CD4-positive, alpha-beta memory T cell (primary cell): ENCODE measurements at regions not wholly inside any gene's neighbourhood (a gene's known extent, or its start where the extent isn't known, plus 50 kb on each side); places are given as distances from the start of the nearest gene placed in this dataset.

ENCODE experiments used
- CTCF ChIA-PET: fragments of 350-600 bp; sonication (Branson Sonifier 250); formaldehyde crosslinking; loops from one replicate; lab custom pipeline; 2021; ENCODE audit warnings: inconsistent platforms; ENCODE audit not compliant: partially characterized antibody; lab: Charles Lee
- POLR2A ChIA-PET: fragments of 350-600 bp; sonication (Branson Sonifier 250); formaldehyde crosslinking; loops from one replicate; lab custom pipeline; 2021; ENCODE audit not compliant: partially characterized antibody; lab: Charles Lee
- DNase-seq, 5 donors: peaks; one replicate each; pipeline versions ENCODE4 v3.0.0 to v3.0.0-alpha.2; 2020 to 2022; ENCODE audit warnings: mixed read lengths in 1 of 5
- H3K27ac ChIP-seq: one replicate; pipeline ENCODE4 v1.7.0; 2013; ENCODE audit warnings: low read depth, low read length
- H3K27me3 ChIP-seq: 2 replicates; pipeline ENCODE4 v1.7.0; 2013; ENCODE audit warnings: mild to moderate bottlenecking, low read length, moderate library complexity; ENCODE audit not compliant: insufficient read depth
- H3K36me3 ChIP-seq: 2 replicates; pipeline ENCODE4 v1.7.0; 2013; ENCODE audit warnings: mild to moderate bottlenecking, low read length, moderate library complexity; ENCODE audit not compliant: insufficient read depth
- H3K4me1 ChIP-seq: 2 replicates; pipeline ENCODE4 v1.7.0; 2013; ENCODE audit warnings: mild to moderate bottlenecking, low read length, moderate library complexity; ENCODE audit not compliant: insufficient read depth
- H3K4me3 ChIP-seq, 2 donors: one replicate each; pipeline ENCODE4 v1.7.0; 2013; ENCODE audit warnings: low read length in 2 of 2, mild to moderate bottlenecking in 1 of 2
- H3K9me3 ChIP-seq, 2 donors: one replicate each; pipeline ENCODE4 v1.7.0; 2013; ENCODE audit warnings: low read length in 2 of 2, control low read depth in 1 of 2; ENCODE audit not compliant: control insufficient read depth in 1 of 2
- H3K27ac Mint-ChIP-seq, 7 donors: one replicate each; pipeline ENCODE4 v1.8.0; 2020 to 2021; ENCODE audit warnings: mixed read lengths in 7 of 7, mild to moderate bottlenecking in 6 of 7, inconsistent platforms in 3 of 7, moderate library complexity in 3 of 7
- H3K27me3 Mint-ChIP-seq, 2 donors: one replicate each; pipeline ENCODE4 v1.8.0; 2020 to 2021; ENCODE audit warnings: mixed read lengths in 2 of 2
- H3K36me3 Mint-ChIP-seq, 2 donors: one replicate each; pipeline ENCODE4 v1.8.0; 2020 to 2021; ENCODE audit warnings: mixed read lengths in 2 of 2, inconsistent platforms in 1 of 2, mild to moderate bottlenecking in 1 of 2
- H3K4me1 Mint-ChIP-seq, 4 donors: one replicate each; pipeline ENCODE4 v1.8.0; 2020 to 2021; ENCODE audit warnings: mixed read lengths in 4 of 4, mild to moderate bottlenecking in 1 of 4
- H3K4me3 Mint-ChIP-seq, 8 donors: one replicate each; pipeline ENCODE4 v1.8.0; 2020 to 2021; ENCODE audit warnings: mixed read lengths in 8 of 8, mild to moderate bottlenecking in 7 of 8, moderate library complexity in 6 of 8, inconsistent platforms in 3 of 8
- H3K9me3 Mint-ChIP-seq, 8 donors: one replicate each; pipeline ENCODE4 v1.8.0; 2020 to 2021; ENCODE audit warnings: mixed read lengths in 8 of 8, mild to moderate bottlenecking in 5 of 8, inconsistent platforms in 3 of 8, moderate library complexity in 1 of 8
- intact Hi-C: fragments of 100-400 bp; cut with micrococcal nuclease; formaldehyde crosslinking; loops from one replicate; pipeline ENCODE4 v1.15.1; 2023

DNA sequence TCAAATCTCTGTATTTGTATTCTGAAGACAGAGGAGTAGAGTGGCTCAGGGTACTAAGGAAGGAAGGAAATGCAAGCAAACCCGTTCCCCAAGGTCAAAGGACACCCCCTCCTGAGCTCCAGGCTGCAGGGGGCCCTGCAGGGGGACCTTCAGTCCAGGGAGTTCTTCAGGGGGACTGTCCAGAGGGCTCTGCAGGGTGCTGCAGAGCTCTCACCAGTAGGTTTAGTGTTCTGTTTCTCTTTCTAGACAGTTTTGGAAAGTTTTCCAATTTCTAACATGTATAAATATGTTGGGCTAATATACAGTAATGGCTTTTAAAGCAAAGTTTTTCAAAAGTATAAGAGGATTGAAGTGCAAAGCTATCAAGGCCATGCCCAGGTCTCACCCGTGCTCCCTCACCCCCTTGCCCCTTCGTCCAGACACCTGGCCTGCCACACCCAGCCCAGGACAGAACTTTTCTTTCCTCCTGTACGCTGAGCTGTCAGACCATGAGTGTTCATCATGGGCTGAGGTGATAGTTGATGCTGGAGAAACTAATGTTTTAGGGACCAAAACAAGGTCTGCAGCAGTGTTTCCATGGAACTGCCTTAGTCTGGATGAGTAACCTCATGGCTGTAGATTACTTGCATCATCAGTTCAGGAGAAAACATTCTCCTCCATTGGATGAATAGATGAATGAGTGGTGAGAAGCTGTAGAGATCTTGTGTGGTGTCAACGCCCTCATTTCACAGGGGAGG is 134.2 kb downstream of the GLI2 start:
- Histone ChIP-seq H3K4me3 (no peak overlapping the region), H3K27me3 (no peaks in the 10 kb centered on the region), H3K36me3 (no peaks in the 10 kb centered on the region), H3K4me1 (no peaks in the 10 kb centered on the region), H3K27ac (no peak overlapping the region), H3K9me3 (no peaks in the 10 kb centered on the region)
- no peak overlapping the region for H3K4me3 Mint-ChIP-seq
- POLR2A ChIA-PET = no interaction called here
- no peaks in the 10 kb centered on the region for H3K9me3 Mint-ChIP-seq
- peaks cover 16 to 29% of the 10 kb centered on the region in 2 donors for H3K27me3 Mint-ChIP-seq
- intact Hi-C loops = no loop called here
- H3K27ac Mint-ChIP-seq = no peak overlapping the region
- no peaks in the 10 kb centered on the region for H3K36me3 Mint-ChIP-seq
- CTCF ChIA-PET = no interaction called here
- peaks cover 0 to 4% (median 0%) of the 10 kb centered on the region in 4 donors for H3K4me1 Mint-ChIP-seq
- no peak for DNase-seq

DNA sequence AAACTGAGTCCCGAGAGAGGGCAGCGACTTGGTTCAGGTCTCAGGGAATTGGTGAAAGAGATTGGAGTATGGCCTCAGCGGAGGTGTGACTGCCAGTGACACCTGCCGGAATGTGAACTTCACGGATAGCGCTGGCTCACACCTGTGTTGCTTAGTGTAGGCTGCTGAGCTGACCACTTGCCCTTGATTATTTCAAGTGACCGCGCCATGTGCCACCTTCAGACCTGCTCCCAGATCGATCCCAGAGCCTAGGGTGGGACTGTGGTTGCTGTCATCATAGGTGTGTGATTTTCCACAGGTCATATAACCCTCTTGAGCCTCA is 134.8 kb downstream of the GLI2 start:
- Mint-ChIP-seq H3K27me3 (peaks cover 17 to 29% of the 10 kb centered on the region in 2 donors), H3K4me3 (no peak overlapping the region), H3K27ac (no peak overlapping the region), H3K36me3 (no peaks in the 10 kb centered on the region), H3K9me3 (no peaks in the 10 kb centered on the region), H3K4me1 (peaks cover 0 to 4% (median 0%) of the 10 kb centered on the region in 4 donors)
- intact Hi-C loops = no loop called here
- no peak for DNase-seq
- Histone ChIP-seq H3K4me3 (no peak overlapping the region), H3K9me3 (no peaks in the 10 kb centered on the region), H3K36me3 (no peaks in the 10 kb centered on the region), H3K27me3 (no peaks in the 10 kb centered on the region), H3K4me1 (no peaks in the 10 kb centered on the region), H3K27ac (no peak overlapping the region)
- ChIA-PET POLR2A (no interaction called here), CTCF (no interaction called here)

DNA sequence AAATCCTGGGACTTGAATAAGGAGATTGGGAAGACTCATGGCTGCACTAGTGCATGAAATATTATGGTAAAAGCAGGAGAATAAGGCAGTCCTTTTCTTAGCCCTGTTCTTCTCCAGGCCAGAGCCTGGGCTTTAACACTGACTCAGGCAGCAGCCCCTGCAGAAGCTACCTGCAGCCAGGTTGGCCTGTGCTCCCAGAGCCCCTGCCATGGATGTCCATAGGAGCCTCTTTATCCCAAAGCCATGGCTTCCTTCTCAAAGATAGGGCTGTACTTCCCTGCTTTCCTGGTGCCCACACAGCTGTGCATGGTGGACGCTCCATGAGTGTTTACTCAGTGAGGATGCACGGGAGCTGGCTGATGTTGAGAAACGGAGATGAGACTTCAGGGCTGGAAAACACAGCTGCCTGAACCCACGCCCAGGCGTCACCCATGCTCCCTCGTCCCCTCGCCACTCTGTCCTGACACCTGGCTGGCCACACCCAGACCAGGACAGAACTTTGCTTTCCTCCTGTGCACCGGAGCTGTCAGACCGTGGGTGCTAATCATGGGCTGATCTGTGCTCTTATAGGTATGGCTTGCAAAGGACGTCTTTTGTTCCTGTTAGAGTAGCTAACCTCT is 135.5 kb downstream of the GLI2 start:
- intact Hi-C loops = no loop called here
- H3K36me3 Mint-ChIP-seq = no peaks in the 10 kb centered on the region
- Histone ChIP-seq H3K27me3 (no peaks in the 10 kb centered on the region), H3K4me1 (no peaks in the 10 kb centered on the region), H3K9me3 (no peaks in the 10 kb centered on the region), H3K27ac (no peak overlapping the region), H3K36me3 (no peaks in the 10 kb centered on the region), H3K4me3 (no peak overlapping the region)
- ChIA-PET POLR2A (no interaction called here), CTCF (no interaction called here)
- H3K9me3 Mint-ChIP-seq = no peaks in the 10 kb centered on the region
- no peak for DNase-seq
- H3K4me1 Mint-ChIP-seq = peaks cover 0 to 4% (median 0%) of the 10 kb centered on the region in 4 donors
- no peak overlapping the region for H3K4me3 Mint-ChIP-seq
- H3K27me3 Mint-ChIP-seq = peaks cover 18 to 27% of the 10 kb centered on the region in 2 donors
- no peak overlapping the region for H3K27ac Mint-ChIP-seq

DNA sequence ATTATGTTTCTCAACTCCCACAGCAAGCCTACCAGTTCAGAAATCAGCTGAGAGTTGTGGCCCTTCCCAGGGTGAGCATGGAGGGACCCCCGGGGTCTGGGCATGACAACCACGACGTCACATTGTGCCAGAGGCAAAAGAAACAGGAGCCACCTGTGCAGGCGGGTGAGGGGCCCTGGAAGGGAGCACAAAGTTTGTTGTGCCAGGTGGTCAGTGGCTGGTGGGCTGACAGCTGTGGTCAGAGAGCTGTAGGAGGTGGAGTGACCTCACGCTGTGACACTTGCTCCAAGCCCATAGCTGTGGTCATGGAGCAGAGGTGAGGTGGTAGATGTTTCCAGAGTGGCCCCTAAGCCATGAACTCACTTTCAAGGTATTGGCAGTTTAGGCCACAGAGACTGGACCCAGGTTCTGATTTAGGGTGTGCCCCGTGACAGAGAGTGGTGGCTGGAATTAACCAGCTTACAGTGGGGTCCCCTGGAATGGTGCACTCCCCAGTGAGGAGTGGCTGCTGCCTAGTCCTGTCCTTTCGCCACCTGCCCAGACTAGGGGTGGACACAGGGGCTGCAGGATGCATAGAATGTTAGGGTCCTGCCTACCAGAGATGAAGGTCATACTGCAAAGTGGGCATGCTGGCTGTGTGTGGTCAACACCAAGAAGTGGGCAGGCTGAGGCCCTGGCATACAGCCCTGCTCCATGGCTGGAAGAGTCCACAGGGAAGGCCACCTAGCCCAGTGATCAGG is 136.4 kb downstream of the GLI2 start:
- Mint-ChIP-seq H3K4me1 (peaks cover 0 to 4% (median 0%) of the 10 kb centered on the region in 4 donors), H3K27ac (no peak overlapping the region), H3K4me3 (no peak overlapping the region), H3K9me3 (no peaks in the 10 kb centered on the region), H3K36me3 (no peaks in the 10 kb centered on the region), H3K27me3 (peaks cover 12 to 24% of the 10 kb centered on the region in 2 donors)
- H3K4me1 ChIP-seq = no peaks in the 10 kb centered on the region
- no peak overlapping the region for H3K4me3 ChIP-seq
- H3K27me3 ChIP-seq = no peaks in the 10 kb centered on the region
- intact Hi-C loops = no loop called here
- H3K36me3 ChIP-seq = no peaks in the 10 kb centered on the region
- ChIA-PET CTCF (no interaction called here), POLR2A (no interaction called here)
- H3K9me3 ChIP-seq = no peaks in the 10 kb centered on the region
- no peak for DNase-seq
- no peak overlapping the region for H3K27ac ChIP-seq

DNA sequence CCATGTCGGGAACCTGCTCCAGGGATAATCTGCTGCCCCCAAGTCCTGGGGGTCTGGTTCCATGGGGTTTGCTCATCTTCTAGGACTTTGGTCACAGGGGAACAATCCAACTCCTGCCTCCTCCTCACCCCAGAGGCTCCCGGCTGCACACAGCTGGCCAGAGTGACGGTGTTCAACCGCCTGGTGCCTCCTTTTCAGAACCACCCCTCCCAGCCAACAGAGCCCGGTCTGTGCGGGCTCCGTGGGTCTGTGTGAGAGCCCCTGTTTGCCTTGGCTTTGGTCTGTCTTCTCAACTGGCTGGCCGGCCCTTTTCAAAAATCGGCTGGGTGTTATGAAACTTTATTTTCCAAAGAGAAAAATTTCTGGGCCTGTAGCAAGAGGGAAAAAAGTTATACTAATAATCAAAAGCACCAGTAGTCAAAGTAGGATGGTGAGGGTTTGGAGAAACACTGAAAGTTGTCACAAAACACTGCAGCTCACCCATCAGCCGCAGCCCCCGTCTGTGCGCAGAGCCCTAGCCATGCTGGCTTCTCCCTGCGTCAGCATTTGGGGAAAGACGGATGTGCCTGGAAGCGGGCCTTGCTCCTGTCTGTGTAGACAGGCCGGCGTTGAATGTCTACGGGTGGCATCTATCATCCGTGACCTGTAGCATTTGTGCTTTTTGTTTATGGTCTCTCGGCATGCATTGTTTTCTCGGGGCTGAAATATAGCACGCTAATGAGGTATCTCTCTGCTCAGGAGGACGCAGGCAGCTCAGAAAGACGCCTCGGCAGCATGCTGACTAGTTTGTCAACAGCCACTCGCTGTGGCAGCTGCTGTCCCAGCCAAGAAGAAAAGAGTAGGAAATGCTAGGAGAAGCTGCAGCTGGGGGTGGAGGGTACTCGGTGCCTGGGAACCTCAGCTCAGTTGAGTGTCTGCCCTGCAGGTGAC is 138.6 kb downstream of the GLI2 start:
- no peaks in the 10 kb centered on the region for H3K4me1 ChIP-seq
- no peak overlapping the region for H3K4me3 Mint-ChIP-seq
- peaks cover 11 to 17% of the 10 kb centered on the region in 2 donors for H3K27me3 Mint-ChIP-seq
- POLR2A ChIA-PET = no interaction called here
- intact Hi-C loops = no loop called here
- H3K4me1 Mint-ChIP-seq = no peaks in the 10 kb centered on the region
- no peak overlapping the region for H3K4me3 ChIP-seq
- no peak for DNase-seq
- no peaks in the 10 kb centered on the region for H3K9me3 ChIP-seq
- H3K9me3 Mint-ChIP-seq = no peaks in the 10 kb centered on the region
- no peak overlapping the region for H3K27ac ChIP-seq
- no peaks in the 10 kb centered on the region for H3K36me3 Mint-ChIP-seq
- H3K27me3 ChIP-seq = no peaks in the 10 kb centered on the region
- no peak overlapping the region for H3K27ac Mint-ChIP-seq
- CTCF ChIA-PET = no interaction called here
- H3K36me3 ChIP-seq = no peaks in the 10 kb centered on the region

DNA sequence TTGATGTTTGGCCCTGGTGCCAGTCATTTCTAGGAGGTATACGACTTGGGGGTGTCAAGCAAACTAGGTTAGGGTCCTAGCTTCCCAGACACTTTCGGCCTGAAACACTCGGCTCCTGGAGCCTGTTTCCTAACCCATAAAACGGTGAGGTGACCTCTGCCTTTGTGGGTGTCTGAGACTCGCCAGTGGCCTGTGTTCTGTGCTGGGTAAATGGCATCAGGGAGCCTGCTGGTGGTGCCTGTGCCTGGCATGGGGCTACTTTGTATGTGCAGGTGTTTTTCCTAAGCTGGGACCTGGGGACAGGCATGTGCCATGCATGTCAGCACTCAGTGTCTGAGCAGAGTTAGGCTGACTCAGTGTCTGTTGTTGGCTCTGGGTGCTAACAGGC is 139.2 kb downstream of the GLI2 start:
- no peak overlapping the region for H3K27ac ChIP-seq
- Mint-ChIP-seq H3K27ac (no peak overlapping the region), H3K4me3 (no peak overlapping the region), H3K27me3 (peaks cover 8 to 13% of the 10 kb centered on the region in 2 donors), H3K4me1 (no peaks in the 10 kb centered on the region), H3K36me3 (no peaks in the 10 kb centered on the region), H3K9me3 (no peaks in the 10 kb centered on the region)
- no peaks in the 10 kb centered on the region for H3K27me3 ChIP-seq
- intact Hi-C loops = no loop called here
- H3K9me3 ChIP-seq = no peaks in the 10 kb centered on the region
- H3K36me3 ChIP-seq = no peaks in the 10 kb centered on the region
- DNase-seq = no peak
- CTCF ChIA-PET = no interaction called here
- H3K4me3 ChIP-seq = no peak overlapping the region
- no peaks in the 10 kb centered on the region for H3K4me1 ChIP-seq
- POLR2A ChIA-PET = no interaction called here

DNA sequence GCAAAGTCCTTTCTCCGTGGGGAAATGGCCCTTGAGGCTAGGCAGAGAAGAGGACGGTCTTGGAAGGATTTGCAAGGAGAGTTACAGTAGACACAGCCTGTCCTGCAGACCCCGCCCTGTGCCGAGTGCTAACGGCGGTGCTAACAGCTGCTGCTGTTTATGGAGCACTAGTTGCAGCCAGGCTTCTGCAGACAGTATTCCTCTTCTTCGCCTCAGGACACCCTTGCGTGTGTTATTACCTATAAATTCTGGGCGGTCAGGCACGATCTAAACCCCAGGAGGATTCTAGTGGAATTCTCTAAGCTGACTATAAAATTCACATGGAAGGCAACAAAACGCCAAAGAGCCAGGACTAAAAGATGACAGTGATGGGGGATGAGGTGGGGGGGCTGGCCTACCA is 139.8 kb downstream of the GLI2 start:
- Histone ChIP-seq H3K9me3 (no peaks in the 10 kb centered on the region), H3K4me1 (no peaks in the 10 kb centered on the region), H3K4me3 (no peak overlapping the region), H3K36me3 (no peaks in the 10 kb centered on the region), H3K27me3 (no peaks in the 10 kb centered on the region), H3K27ac (no peak overlapping the region)
- no peak for DNase-seq
- Mint-ChIP-seq H3K27ac (no peak overlapping the region), H3K4me3 (no peak overlapping the region), H3K27me3 (peaks cover 7 to 8% of the 10 kb centered on the region in 2 donors), H3K4me1 (no peaks in the 10 kb centered on the region), H3K36me3 (no peaks in the 10 kb centered on the region), H3K9me3 (no peaks in the 10 kb centered on the region)
- ChIA-PET POLR2A (no interaction called here), CTCF (no interaction called here)
- intact Hi-C loops = no loop called here
